ENCODE measurements at regions not wholly inside any gene's neighbourhood (a gene's known extent, or its start where the extent isn't known, plus 50 kb on each side); places are given as distances from the start of the nearest gene placed in this dataset.

GRCh38 chr3:18789734-18790133, 358.6 kb upstream of the KCNH8 start:
- no peak overlapping the region for H3K27ac ChIP-seq (ENCODE audit: low read length)
- H3K4me1 ChIP-seq (ENCODE audit: control insufficient read depth, insufficient read depth, low read length) = no peaks in the 10 kb centered on the region
- no peak for DNase-seq
- H3K27me3 ChIP-seq (ENCODE audit: control insufficient read depth, insufficient read depth, low read length) = no peaks in the 10 kb centered on the region
- H3K36me3 ChIP-seq (ENCODE audit: control insufficient read depth, insufficient read depth, low read length) = no peaks in the 10 kb centered on the region
- H3K9me3 ChIP-seq (replicated peaks; ENCODE audit: control insufficient read depth, low read depth, low read length) = no peaks in the 10 kb centered on the region
- H3K4me3 ChIP-seq (ENCODE audit: low read length) = no peak overlapping the region
- WGBS (ENCODE audit: insufficient coverage) = 80% methylated on average over 1 of the region's 1 CpG

GRCh38 chr3:18787441-18787840, 360.9 kb upstream of the KCNH8 start:
- Histone ChIP-seq H3K4me1 (ENCODE audit: control insufficient read depth, insufficient read depth, low read length) (no peaks in the 10 kb centered on the region), H3K9me3 (replicated peaks; ENCODE audit: control insufficient read depth, low read depth, low read length) (no peaks in the 10 kb centered on the region), H3K27me3 (ENCODE audit: control insufficient read depth, insufficient read depth, low read length) (no peaks in the 10 kb centered on the region), H3K36me3 (ENCODE audit: control insufficient read depth, insufficient read depth, low read length) (no peaks in the 10 kb centered on the region), H3K4me3 (ENCODE audit: low read length) (no peak overlapping the region), H3K27ac (ENCODE audit: low read length) (no peak overlapping the region)
- WGBS (ENCODE audit: insufficient coverage) = no CpG with 5 or more reads among the region's 2 CpGs
- DNase-seq = no peak

- H3K36me3 ChIP-seq (ENCODE audit: control insufficient read depth, insufficient read depth, low read length) = no peaks in the 10 kb centered on the region
- no peaks in the 10 kb centered on the region for H3K27me3 ChIP-seq (ENCODE audit: control insufficient read depth, insufficient read depth, low read length)
- WGBS (ENCODE audit: insufficient coverage) = no CpG with 5 or more reads among the region's 1 CpG
- H3K9me3 ChIP-seq (replicated peaks; ENCODE audit: control insufficient read depth, low read depth, low read length) = no peaks in the 10 kb centered on the region
- no peak for DNase-seq
- no peak overlapping the region for H3K4me3 ChIP-seq (ENCODE audit: low read length)
- H3K27ac ChIP-seq (ENCODE audit: low read length) = no peak overlapping the region
- H3K4me1 ChIP-seq (ENCODE audit: control insufficient read depth, insufficient read depth, low read length) = no peaks in the 10 kb centered on the region
These were observed 361.5 kb upstream of the KCNH8 start for GRCh38 chr3:18786650-18787323.

GRCh38 chr3:18782191-18782590, 357.1 kb upstream of the SATB1 start:
- Histone ChIP-seq H3K36me3 (ENCODE audit: control insufficient read depth, insufficient read depth, low read length) (no peaks in the 10 kb centered on the region), H3K4me3 (ENCODE audit: low read length) (no peak overlapping the region), H3K4me1 (ENCODE audit: control insufficient read depth, insufficient read depth, low read length) (no peaks in the 10 kb centered on the region), H3K27me3 (ENCODE audit: control insufficient read depth, insufficient read depth, low read length) (no peaks in the 10 kb centered on the region), H3K27ac (ENCODE audit: low read length) (no peak overlapping the region), H3K9me3 (replicated peaks; ENCODE audit: control insufficient read depth, low read depth, low read length) (no peaks in the 10 kb centered on the region)
- DNase-seq = no peak
- WGBS (ENCODE audit: insufficient coverage) = no CpG with 5 or more reads among the region's 2 CpGs

- DNase-seq = no peak
These were observed 355.8 kb upstream of the SATB1 start for GRCh38 chr3:18780959-18781358.

GRCh38 chr3:18779704-18780103, 354.6 kb upstream of the SATB1 start:
- 80% methylated on average over 1 of the region's 2 CpGs for WGBS (ENCODE audit: insufficient coverage)
- no peak for DNase-seq
- no peaks in the 10 kb centered on the region for H3K27me3 ChIP-seq (ENCODE audit: control insufficient read depth, insufficient read depth, low read length)
- H3K4me3 ChIP-seq (ENCODE audit: low read length) = no peak overlapping the region
- no peak overlapping the region for H3K27ac ChIP-seq (ENCODE audit: low read length)
- no peaks in the 10 kb centered on the region for H3K36me3 ChIP-seq (ENCODE audit: control insufficient read depth, insufficient read depth, low read length)
- no peaks in the 10 kb centered on the region for H3K9me3 ChIP-seq (replicated peaks; ENCODE audit: control insufficient read depth, low read depth, low read length)
- no peaks in the 10 kb centered on the region for H3K4me1 ChIP-seq (ENCODE audit: control insufficient read depth, insufficient read depth, low read length)

More at GRCh38 chr3:18780959-18781358, 355.8 kb upstream of the SATB1 start:
- no peaks in the 10 kb centered on the region for H3K36me3 ChIP-seq (ENCODE audit: control insufficient read depth, insufficient read depth, low read length)
- no CpG with 5 or more reads among the region's 3 CpGs for WGBS (ENCODE audit: insufficient coverage)
- no peak overlapping the region for H3K27ac ChIP-seq (ENCODE audit: low read length)
- no peaks in the 10 kb centered on the region for H3K27me3 ChIP-seq (ENCODE audit: control insufficient read depth, insufficient read depth, low read length)
- H3K4me1 ChIP-seq (ENCODE audit: control insufficient read depth, insufficient read depth, low read length) = no peaks in the 10 kb centered on the region
- H3K9me3 ChIP-seq (replicated peaks; ENCODE audit: control insufficient read depth, low read depth, low read length) = no peaks in the 10 kb centered on the region
- no peak overlapping the region for H3K4me3 ChIP-seq (ENCODE audit: low read length)

- WGBS (ENCODE audit: insufficient coverage) = no CpG with 5 or more reads among the region's 2 CpGs
- Histone ChIP-seq H3K36me3 (ENCODE audit: control insufficient read depth, insufficient read depth, low read length) (no peaks in the 10 kb centered on the region), H3K4me3 (ENCODE audit: low read length) (no peak overlapping the region), H3K27ac (ENCODE audit: low read length) (no peak overlapping the region), H3K4me1 (ENCODE audit: control insufficient read depth, insufficient read depth, low read length) (no peaks in the 10 kb centered on the region), H3K9me3 (replicated peaks; ENCODE audit: control insufficient read depth, low read depth, low read length) (no peaks in the 10 kb centered on the region), H3K27me3 (ENCODE audit: control insufficient read depth, insufficient read depth, low read length) (no peaks in the 10 kb centered on the region)
- DNase-seq = no peak
These were observed 353.5 kb upstream of the SATB1 start for GRCh38 chr3:18778598-18778997.

- H3K4me3 ChIP-seq (ENCODE audit: low read length) = no peak overlapping the region
- H3K4me1 ChIP-seq (ENCODE audit: control insufficient read depth, insufficient read depth, low read length) = no peaks in the 10 kb centered on the region
- H3K27ac ChIP-seq (ENCODE audit: low read length) = no peak overlapping the region
- H3K36me3 ChIP-seq (ENCODE audit: control insufficient read depth, insufficient read depth, low read length) = no peaks in the 10 kb centered on the region
- no peak for DNase-seq
- no peaks in the 10 kb centered on the region for H3K9me3 ChIP-seq (replicated peaks; ENCODE audit: control insufficient read depth, low read depth, low read length)
- H3K27me3 ChIP-seq (ENCODE audit: control insufficient read depth, insufficient read depth, low read length) = no peaks in the 10 kb centered on the region
These were observed 353.0 kb upstream of the SATB1 start for GRCh38 chr3:18778094-18778493.

GRCh38 chr3:18775501-18775900, 350.4 kb upstream of the SATB1 start:
- no peaks in the 10 kb centered on the region for H3K4me1 ChIP-seq (ENCODE audit: control insufficient read depth, insufficient read depth, low read length)
- H3K27ac ChIP-seq (ENCODE audit: low read length) = no peak overlapping the region
- no peak overlapping the region for H3K4me3 ChIP-seq (ENCODE audit: low read length)
- no peaks in the 10 kb centered on the region for H3K36me3 ChIP-seq (ENCODE audit: control insufficient read depth, insufficient read depth, low read length)
- DNase-seq = no peak
- WGBS (ENCODE audit: insufficient coverage) = no CpG with 5 or more reads among the region's 2 CpGs
- H3K9me3 ChIP-seq (replicated peaks; ENCODE audit: control insufficient read depth, low read depth, low read length) = no peaks in the 10 kb centered on the region
- H3K27me3 ChIP-seq (ENCODE audit: control insufficient read depth, insufficient read depth, low read length) = no peaks in the 10 kb centered on the region

GRCh38 chr3:18774319-18775088, 349.4 kb upstream of the SATB1 start:
- Histone ChIP-seq H3K36me3 (ENCODE audit: control insufficient read depth, insufficient read depth, low read length) (no peaks in the 10 kb centered on the region), H3K27ac (ENCODE audit: low read length) (no peak overlapping the region), H3K4me3 (ENCODE audit: low read length) (no peak overlapping the region), H3K4me1 (ENCODE audit: control insufficient read depth, insufficient read depth, low read length) (no peaks in the 10 kb centered on the region), H3K27me3 (ENCODE audit: control insufficient read depth, insufficient read depth, low read length) (no peaks in the 10 kb centered on the region), H3K9me3 (replicated peaks; ENCODE audit: control insufficient read depth, low read depth, low read length) (no peaks in the 10 kb centered on the region)
- DNase-seq = no peak
- no CpG with 5 or more reads among the region's 2 CpGs for WGBS (ENCODE audit: insufficient coverage)
